ENCODE measurements at regions not wholly inside any gene's neighbourhood (a gene's known extent, or its start where the extent isn't known, plus 50 kb on each side); places are given as distances from the start of the nearest gene placed in this dataset.

DNA sequence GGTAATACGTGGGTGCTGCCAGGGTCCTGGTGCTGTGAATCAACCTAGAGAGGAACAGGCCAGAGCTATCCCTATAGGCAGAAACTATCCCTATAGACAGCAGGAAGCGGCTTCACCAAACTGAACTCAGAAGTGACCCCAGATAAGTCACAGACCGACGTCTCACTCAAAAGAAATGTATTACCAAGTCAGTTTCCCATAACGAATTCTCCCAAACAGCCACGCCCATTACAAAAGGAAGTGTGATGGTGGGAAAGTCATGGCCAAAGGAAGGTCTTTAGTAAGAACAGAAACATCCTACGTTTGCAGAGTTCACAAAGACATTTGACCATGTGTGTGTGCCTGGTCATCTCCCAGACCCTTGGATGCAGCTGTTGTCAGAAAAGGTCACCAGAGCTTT is 470.8 kb upstream of the ADARB2 start:
- no peak overlapping the region for H3K4me3 ChIP-seq (ENCODE audit: low read length)
- Mint-ChIP-seq H3K9me3 (peaks cover 0 to 2% (median 0%) of the 10 kb centered on the region in 11 donors), H3K4me1 (no peaks in the 10 kb centered on the region), H3K36me3 (peaks cover 0 to 3% (median 0%) of the 10 kb centered on the region in 5 donors), H3K4me3 (no peak overlapping the region), H3K27ac (no peak overlapping the region), H3K27me3 (peaks cover 0 to 37% (median 27%) of the 10 kb centered on the region in 5 donors)
- intact Hi-C loops (cut with micrococcal nuclease): no loop called here
- H3K27me3 ChIP-seq (ENCODE audit: control insufficient read depth in 2 of 2, insufficient read depth in 2 of 2, low read length in 2 of 2): peaks cover 0 to 3% of the 10 kb centered on the region in 2 donors
- ChIA-PET CTCF (no interaction called here), POLR2A (no interaction called here)
- H3K9me3 ChIP-seq (ENCODE audit: control insufficient read depth in 2 of 3, low read length in 3 of 3): no peaks in the 10 kb centered on the region
- no peaks in the 10 kb centered on the region for H3K36me3 ChIP-seq (ENCODE audit: control insufficient read depth in 2 of 3, insufficient read depth in 3 of 3, low read length in 3 of 3)
- DNase-seq (no peak), ATAC-seq (no peak)
- no peak overlapping the region for H3K27ac ChIP-seq (ENCODE audit: low read depth, low read length)
- H3K4me1 ChIP-seq (ENCODE audit: control insufficient read depth in 2 of 2, insufficient read depth in 2 of 2, low read length in 2 of 2): no peaks in the 10 kb centered on the region

DNA sequence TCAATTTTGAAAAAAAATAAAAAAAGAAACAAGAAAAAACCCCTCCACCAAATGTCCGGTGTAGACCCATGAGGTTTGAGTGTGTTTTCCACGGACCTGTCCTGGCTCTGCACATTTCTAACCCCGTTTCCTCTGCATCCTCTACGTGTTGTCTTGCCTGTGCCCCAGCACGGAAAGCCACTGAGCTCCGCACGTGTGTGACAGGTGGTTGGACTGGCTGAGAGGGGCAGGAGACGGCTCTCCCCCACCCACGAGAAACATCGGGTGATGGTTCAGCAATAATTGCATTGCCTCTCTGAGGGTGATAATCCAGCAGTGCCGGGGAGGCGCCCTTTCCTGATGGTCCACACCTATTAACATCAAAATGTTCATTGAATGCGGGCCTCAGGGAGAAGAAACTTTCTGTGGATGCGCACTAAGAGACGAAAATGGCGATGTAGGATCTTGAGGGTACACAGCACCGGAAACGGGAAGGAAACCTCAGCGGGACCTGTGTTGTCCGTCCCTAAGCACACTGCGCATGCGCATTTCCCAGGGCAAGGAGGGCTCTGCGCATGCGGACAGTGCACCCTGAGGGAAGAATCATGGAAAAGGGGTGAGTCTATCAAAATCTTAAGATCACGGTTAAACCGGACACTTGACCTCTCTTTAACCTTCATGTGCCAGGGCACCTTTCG is 470.1 kb upstream of the ADARB2 start:
- Mint-ChIP-seq H3K27ac (no peak overlapping the region), H3K4me3 (no peak overlapping the region), H3K36me3 (peaks cover 0 to 3% (median 0%) of the 10 kb centered on the region in 5 donors), H3K4me1 (no peaks in the 10 kb centered on the region), H3K9me3 (peaks cover 0 to 2% (median 0%) of the 10 kb centered on the region in 11 donors), H3K27me3 (peaks cover 0 to 37% (median 27%) of the 10 kb centered on the region in 5 donors)
- H3K27ac ChIP-seq (ENCODE audit: low read depth, low read length): no peak overlapping the region
- no peaks in the 10 kb centered on the region for H3K9me3 ChIP-seq (ENCODE audit: control insufficient read depth in 2 of 3, low read length in 3 of 3)
- H3K4me3 ChIP-seq (ENCODE audit: low read length): no peak overlapping the region
- ChIA-PET CTCF (no interaction called here), POLR2A (no interaction called here)
- DNase-seq: no peak
- intact Hi-C loops (cut with micrococcal nuclease): no loop called here
- no peaks in the 10 kb centered on the region for H3K36me3 ChIP-seq (ENCODE audit: control insufficient read depth in 2 of 3, insufficient read depth in 3 of 3, low read length in 3 of 3)
- ATAC-seq: no peak
- peaks cover 0 to 3% of the 10 kb centered on the region in 2 donors for H3K27me3 ChIP-seq (ENCODE audit: control insufficient read depth in 2 of 2, insufficient read depth in 2 of 2, low read length in 2 of 2)
- no peaks in the 10 kb centered on the region for H3K4me1 ChIP-seq (ENCODE audit: control insufficient read depth in 2 of 2, insufficient read depth in 2 of 2, low read length in 2 of 2)

DNA sequence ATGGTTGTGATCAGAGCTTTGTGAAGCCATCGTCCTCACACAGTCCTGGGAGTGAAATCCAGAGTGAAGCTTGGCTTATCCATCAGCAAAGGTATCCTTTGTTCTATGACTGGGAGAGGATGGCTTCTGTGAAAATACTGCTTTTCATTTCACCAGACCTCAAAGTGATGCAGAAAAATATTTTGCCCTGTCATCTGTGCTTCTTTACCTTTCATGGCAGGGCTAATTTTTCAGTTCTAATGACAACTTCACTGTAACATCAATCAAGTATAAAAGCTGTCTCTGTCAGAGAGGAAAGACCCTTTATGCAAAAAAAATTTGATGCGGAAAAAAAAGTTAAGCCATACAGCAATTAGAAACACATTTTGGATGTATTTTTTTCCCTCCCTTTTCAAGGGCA is 468.1 kb upstream of the ADARB2 start:
- H3K4me3 ChIP-seq (ENCODE audit: low read length): no peak overlapping the region
- Mint-ChIP-seq H3K27ac (no peak overlapping the region), H3K4me3 (no peak overlapping the region), H3K36me3 (peaks cover 0 to under 1% (median 0%) of the 10 kb centered on the region in 5 donors), H3K9me3 (peaks cover 0 to 3% (median 0%) of the 10 kb centered on the region in 11 donors), H3K27me3 (peaks cover 0 to 34% (median 21%) of the 10 kb centered on the region in 5 donors), H3K4me1 (no peaks in the 10 kb centered on the region)
- H3K27me3 ChIP-seq (ENCODE audit: control insufficient read depth in 2 of 2, insufficient read depth in 2 of 2, low read length in 2 of 2): peaks cover 0 to 3% of the 10 kb centered on the region in 2 donors
- ATAC-seq: no peak
- intact Hi-C loops (cut with micrococcal nuclease): no loop called here
- H3K36me3 ChIP-seq (ENCODE audit: control insufficient read depth in 2 of 3, insufficient read depth in 3 of 3, low read length in 3 of 3): no peaks in the 10 kb centered on the region
- no peak overlapping the region for H3K27ac ChIP-seq (ENCODE audit: low read depth, low read length)
- no peaks in the 10 kb centered on the region for H3K4me1 ChIP-seq (ENCODE audit: control insufficient read depth in 2 of 2, insufficient read depth in 2 of 2, low read length in 2 of 2)
- ChIA-PET POLR2A (no interaction called here), CTCF (no interaction called here)
- no peak for DNase-seq
- no peaks in the 10 kb centered on the region for H3K9me3 ChIP-seq (ENCODE audit: control insufficient read depth in 2 of 3, low read length in 3 of 3)

DNA sequence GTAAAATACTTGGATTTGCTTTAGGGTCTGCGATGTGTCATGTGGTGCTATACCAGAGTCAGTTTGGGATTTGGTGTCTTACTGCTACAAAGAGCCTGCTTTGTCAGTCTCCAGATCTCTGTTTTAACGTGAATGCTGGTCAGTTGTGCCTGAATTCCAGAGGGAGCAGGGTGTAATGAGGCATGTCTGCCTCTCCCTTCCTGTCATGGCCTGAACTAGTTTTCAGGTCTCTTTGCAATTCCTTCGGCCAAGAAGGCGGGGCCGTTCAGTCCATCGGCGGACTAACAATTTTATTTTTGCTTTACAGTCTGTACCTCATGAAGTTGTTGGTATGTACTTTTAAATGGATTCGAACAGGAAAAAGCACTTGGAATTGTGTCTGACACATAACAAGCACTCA is 465.1 kb upstream of the ADARB2 start:
- ChIA-PET CTCF (no interaction called here), POLR2A (no interaction called here)
- peaks cover 0 to 12% (median 4%) of the 10 kb centered on the region in 11 donors for H3K9me3 Mint-ChIP-seq
- Histone ChIP-seq H3K9me3 (ENCODE audit: control insufficient read depth in 2 of 3, low read length in 3 of 3) (peaks cover 0 to 3% (median 0%) of the 10 kb centered on the region in 3 experiments), H3K27ac (ENCODE audit: low read depth, low read length) (no peak overlapping the region), H3K4me3 (ENCODE audit: low read length) (no peak overlapping the region), H3K4me1 (ENCODE audit: control insufficient read depth in 2 of 2, insufficient read depth in 2 of 2, low read length in 2 of 2) (no peaks in the 10 kb centered on the region), H3K36me3 (ENCODE audit: control insufficient read depth in 2 of 3, insufficient read depth in 3 of 3, low read length in 3 of 3) (no peaks in the 10 kb centered on the region), H3K27me3 (ENCODE audit: control insufficient read depth in 2 of 2, insufficient read depth in 2 of 2, low read length in 2 of 2) (no peaks in the 10 kb centered on the region)
- intact Hi-C loops (cut with micrococcal nuclease): no loop called here
- H3K4me1 Mint-ChIP-seq: no peaks in the 10 kb centered on the region
- H3K4me3 Mint-ChIP-seq: no peak overlapping the region
- no peak for ATAC-seq
- H3K27me3 Mint-ChIP-seq: peaks cover 0 to 20% (median 8%) of the 10 kb centered on the region in 5 donors
- no peak for DNase-seq
- no peaks in the 10 kb centered on the region for H3K36me3 Mint-ChIP-seq
- no peak overlapping the region for H3K27ac Mint-ChIP-seq

DNA sequence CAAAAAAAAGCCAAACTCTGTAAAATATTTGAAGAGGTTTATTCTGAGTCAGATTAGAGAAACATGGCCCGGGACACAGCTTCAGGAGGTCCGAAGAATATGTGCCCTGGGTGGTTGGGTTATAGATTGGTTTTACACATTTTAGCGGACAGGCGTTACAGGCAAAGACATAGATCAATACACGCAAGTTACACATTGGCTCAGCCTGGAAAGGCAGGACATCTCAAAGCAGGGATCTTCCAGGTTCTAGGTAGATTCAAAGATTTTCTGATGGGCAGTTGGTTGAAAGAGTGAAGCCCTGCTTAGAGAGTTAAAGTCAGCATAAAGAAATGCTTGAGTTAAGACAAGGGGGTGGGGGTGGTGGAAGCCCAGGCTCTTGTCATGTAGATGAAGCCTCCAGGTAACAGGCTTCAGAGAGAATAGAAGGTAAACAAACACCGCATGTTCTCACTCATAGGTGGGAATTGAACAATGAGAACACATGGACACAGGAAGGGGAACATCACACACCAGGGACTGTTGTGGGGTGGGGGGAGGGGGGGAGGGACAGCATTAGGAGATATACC is 464.3 kb upstream of the ADARB2 start:
- POLR2A ChIA-PET: no interaction called here
- peaks cover 0 to 3% (median 0%) of the 10 kb centered on the region in 3 experiments for H3K9me3 ChIP-seq (ENCODE audit: control insufficient read depth in 2 of 3, low read length in 3 of 3)
- no peaks in the 10 kb centered on the region for H3K36me3 ChIP-seq (ENCODE audit: control insufficient read depth in 2 of 3, insufficient read depth in 3 of 3, low read length in 3 of 3)
- ATAC-seq: no peak
- no peaks in the 10 kb centered on the region for H3K4me1 ChIP-seq (ENCODE audit: control insufficient read depth in 2 of 2, insufficient read depth in 2 of 2, low read length in 2 of 2)
- Mint-ChIP-seq H3K9me3 (peaks cover 2 to 20% (median 5%) of the 10 kb centered on the region in 11 donors), H3K36me3 (peaks cover 0 to 5% (median 0%) of the 10 kb centered on the region in 5 donors), H3K27me3 (peaks cover 0 to 20% (median 8%) of the 10 kb centered on the region in 5 donors), H3K27ac (no peak overlapping the region), H3K4me3 (no peak overlapping the region), H3K4me1 (no peaks in the 10 kb centered on the region)
- no peak overlapping the region for H3K4me3 ChIP-seq (ENCODE audit: low read length)
- DNase-seq: no peak
- intact Hi-C loops (cut with micrococcal nuclease): no loop called here
- no peak overlapping the region for H3K27ac ChIP-seq (ENCODE audit: low read depth, low read length)
- no peaks in the 10 kb centered on the region for H3K27me3 ChIP-seq (ENCODE audit: control insufficient read depth in 2 of 2, insufficient read depth in 2 of 2, low read length in 2 of 2)
- CTCF ChIA-PET: no interaction called here

DNA sequence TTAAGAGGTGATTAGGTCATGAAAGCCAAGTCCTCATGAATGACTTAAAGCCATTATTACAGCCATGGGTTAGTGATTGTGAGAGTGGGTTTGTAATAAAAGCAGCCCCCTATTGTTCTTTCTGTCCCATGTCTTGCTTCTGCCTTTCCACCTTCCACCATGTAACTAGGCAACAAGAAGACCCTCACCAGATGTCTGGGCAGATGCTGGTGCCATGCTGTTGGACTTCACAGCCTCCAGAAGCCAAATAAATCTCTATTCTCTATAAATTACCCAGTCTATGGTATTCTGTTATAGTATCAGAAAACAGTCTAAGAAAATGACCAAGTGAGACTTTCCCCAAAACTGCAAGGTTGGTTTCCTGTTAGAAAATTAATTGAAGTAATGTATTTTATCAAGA is 460.3 kb upstream of the ADARB2 start:
- H3K27me3 ChIP-seq (ENCODE audit: control insufficient read depth in 2 of 2, insufficient read depth in 2 of 2, low read length in 2 of 2): no peaks in the 10 kb centered on the region
- H3K9me3 ChIP-seq (ENCODE audit: control insufficient read depth in 2 of 3, low read length in 3 of 3): peaks cover 0 to 3% (median 0%) of the 10 kb centered on the region in 3 experiments
- H3K27ac ChIP-seq (ENCODE audit: low read depth, low read length): no peak overlapping the region
- H3K4me1 ChIP-seq (ENCODE audit: control insufficient read depth in 2 of 2, insufficient read depth in 2 of 2, low read length in 2 of 2): no peaks in the 10 kb centered on the region
- POLR2A ChIA-PET: no interaction called here
- peaks cover 0 to 11% (median 0%) of the 10 kb centered on the region in 5 donors for H3K36me3 Mint-ChIP-seq
- intact Hi-C loops (cut with micrococcal nuclease): no loop called here
- no peaks in the 10 kb centered on the region for H3K36me3 ChIP-seq (ENCODE audit: control insufficient read depth in 2 of 3, insufficient read depth in 3 of 3, low read length in 3 of 3)
- H3K9me3 Mint-ChIP-seq: peaks cover 2 to 30% (median 10%) of the 10 kb centered on the region in 11 donors
- ATAC-seq (no peak), DNase-seq (no peak)
- H3K4me1 Mint-ChIP-seq: no peaks in the 10 kb centered on the region
- CTCF ChIA-PET: no interaction called here
- no peak overlapping the region for H3K4me3 ChIP-seq (ENCODE audit: low read length)
- H3K4me3 Mint-ChIP-seq: no peak overlapping the region
- peaks cover 0 to 24% (median 8%) of the 10 kb centered on the region in 5 donors for H3K27me3 Mint-ChIP-seq
- no peak overlapping the region for H3K27ac Mint-ChIP-seq

DNA sequence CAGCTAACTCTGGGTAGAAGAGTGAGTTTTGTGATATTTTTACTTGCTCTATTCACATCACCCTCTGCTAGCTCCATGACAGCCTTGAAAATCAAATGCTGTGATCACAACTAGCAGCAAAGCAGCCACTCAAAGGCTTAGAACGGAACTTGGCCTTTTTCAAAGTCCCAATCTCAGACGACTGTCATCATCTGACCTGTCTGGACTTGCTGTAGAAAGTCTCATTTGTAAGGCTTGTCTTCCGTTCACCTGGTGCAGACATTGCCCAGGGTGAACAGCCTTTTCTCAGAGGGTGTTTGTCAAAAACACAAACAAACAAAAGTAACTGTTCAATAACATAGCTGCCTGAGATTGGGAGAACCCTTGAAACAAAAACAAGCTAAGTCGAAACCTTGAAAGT is 458.9 kb upstream of the ADARB2 start:
- peaks cover 2 to 35% (median 10%) of the 10 kb centered on the region in 11 donors for H3K9me3 Mint-ChIP-seq
- H3K4me1 Mint-ChIP-seq: no peaks in the 10 kb centered on the region
- POLR2A ChIA-PET: no interaction called here
- Histone ChIP-seq H3K4me3 (ENCODE audit: low read length) (no peak overlapping the region), H3K27ac (ENCODE audit: low read depth, low read length) (no peak overlapping the region), H3K27me3 (ENCODE audit: control insufficient read depth in 2 of 2, insufficient read depth in 2 of 2, low read length in 2 of 2) (no peaks in the 10 kb centered on the region), H3K9me3 (ENCODE audit: control insufficient read depth in 2 of 3, low read length in 3 of 3) (peaks cover 0 to 3% (median 0%) of the 10 kb centered on the region in 3 experiments), H3K4me1 (ENCODE audit: control insufficient read depth in 2 of 2, insufficient read depth in 2 of 2, low read length in 2 of 2) (no peaks in the 10 kb centered on the region), H3K36me3 (ENCODE audit: control insufficient read depth in 2 of 3, insufficient read depth in 3 of 3, low read length in 3 of 3) (no peaks in the 10 kb centered on the region)
- no peak overlapping the region for H3K27ac Mint-ChIP-seq
- no peak overlapping the region for H3K4me3 Mint-ChIP-seq
- peaks cover 0 to 20% (median 10%) of the 10 kb centered on the region in 5 donors for H3K27me3 Mint-ChIP-seq
- ATAC-seq (no peak), DNase-seq (no peak)
- H3K36me3 Mint-ChIP-seq: peaks cover 0 to 11% (median 0%) of the 10 kb centered on the region in 5 donors
- intact Hi-C loops (cut with micrococcal nuclease): no loop called here
- CTCF ChIA-PET: no interaction called here

Data from naive thymus-derived CD4-positive, alpha-beta T cell (primary cell).